GM04504 (cell line): ENCODE measurements at regions not wholly inside any gene's neighbourhood (a gene's known extent, or its start where the extent isn't known, plus 50 kb on each side); places are given as distances from the start of the nearest gene placed in this dataset.
A peak's percentile ranks its signal among the peaks of the same experiment; 100 is the strongest.
"Not testable (repeated sequence)": the region's sequence is repeated elsewhere in the genome, so short reads cannot be mapped to it uniquely, and the experiment has no call there.

ENCODE experiments used
- DNase-seq: peaks from one replicate; pipeline ENCODE4 v3.0.0-alpha.2; 2012; ENCODE audit warnings: low read depth

GRCh38 chr1:30660241-30660640 is 63.1 kb downstream of the MATN1 start:
- no peak for DNase-seq

DNA sequence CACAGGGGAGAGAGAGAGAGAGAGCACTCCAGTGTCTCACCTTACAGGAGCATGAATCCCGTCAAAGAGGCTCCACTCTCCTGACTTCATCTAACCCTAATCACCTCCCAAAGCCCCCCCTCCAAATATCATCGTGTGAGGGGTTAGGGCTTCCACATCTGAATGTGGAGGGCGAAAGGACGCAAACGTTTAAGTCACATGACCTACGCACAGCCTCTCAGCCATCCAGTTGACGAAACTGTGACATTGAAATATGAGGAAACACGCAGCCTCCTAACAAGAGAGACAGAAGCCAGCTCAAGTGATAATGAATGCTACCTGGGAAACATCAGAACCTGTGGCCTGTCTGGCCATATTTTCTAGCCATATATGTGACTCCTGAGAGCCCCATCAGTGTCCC is 63.7 kb downstream of the MATN1 start:
- no peak for DNase-seq

DNA sequence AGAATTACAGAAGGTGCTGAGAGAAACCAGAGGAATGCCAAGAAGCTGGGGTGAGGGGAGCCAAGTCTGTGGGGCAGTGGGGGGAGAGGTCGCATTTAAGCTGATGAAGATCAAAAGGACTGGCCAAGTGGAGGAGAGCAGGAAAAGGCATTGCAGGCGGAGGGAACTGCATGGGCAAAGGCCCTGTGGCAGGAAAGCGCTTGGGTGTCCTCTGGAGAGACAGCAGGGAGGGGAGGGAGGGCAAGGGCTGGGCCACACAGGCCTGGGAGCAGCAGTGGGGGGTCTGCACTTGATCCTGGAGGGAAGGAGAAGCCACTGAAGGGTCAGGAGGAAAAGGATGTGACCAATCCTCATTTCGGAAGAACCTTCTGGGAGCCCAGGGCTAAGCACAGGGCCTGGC is 65.0 kb downstream of the MATN1 start:
- DNase-seq: not testable (repeated sequence)

- no peak for DNase-seq
Observed at GRCh38 chr1:30658014-30658336, 65.4 kb downstream of the MATN1 start.

GRCh38 chr1:30657131-30658013 is 66.0 kb downstream of the MATN1 start:
- no peak for DNase-seq

DNA sequence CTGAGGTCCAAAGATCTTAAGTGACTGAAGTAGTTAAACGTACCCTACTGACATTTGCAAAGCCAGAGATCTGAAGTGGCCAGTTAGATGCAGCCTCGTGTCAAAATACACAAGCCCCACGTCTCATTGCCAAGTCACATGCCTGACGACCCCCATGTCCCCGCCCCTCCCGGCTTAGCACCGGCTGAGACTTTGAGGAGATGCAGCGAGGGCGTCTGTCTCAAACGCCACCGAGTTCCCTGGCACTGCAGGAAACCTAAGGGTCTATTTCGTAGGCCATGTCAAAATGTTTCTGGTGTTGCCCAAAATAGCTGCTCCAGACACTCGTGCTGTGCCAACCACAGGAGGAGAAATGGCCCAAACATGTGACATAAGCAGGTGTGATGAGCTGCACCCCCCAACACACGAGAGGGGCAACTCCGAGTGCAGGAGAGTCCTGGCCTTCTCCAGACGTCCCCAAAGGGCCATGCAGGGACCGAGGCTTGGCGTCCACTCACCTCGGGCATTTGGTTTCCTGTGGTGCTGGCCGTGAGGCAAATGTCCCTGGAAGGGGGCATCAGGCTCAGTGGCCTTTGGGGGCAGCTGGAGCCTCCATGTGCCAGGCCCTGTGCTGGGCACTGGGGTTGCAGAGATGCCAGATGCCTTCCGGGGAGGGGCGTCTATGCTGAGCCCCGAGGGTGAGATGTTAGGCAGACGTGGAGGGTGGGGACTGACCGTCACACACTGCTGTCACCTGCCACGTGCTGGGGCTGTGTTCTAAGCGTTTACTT is 67.0 kb downstream of the MATN1 start:
- DNase-seq: no peak

GRCh38 chr1:30655672-30656071 is 67.7 kb downstream of the MATN1 start:
- DNase-seq: no peak

DNA sequence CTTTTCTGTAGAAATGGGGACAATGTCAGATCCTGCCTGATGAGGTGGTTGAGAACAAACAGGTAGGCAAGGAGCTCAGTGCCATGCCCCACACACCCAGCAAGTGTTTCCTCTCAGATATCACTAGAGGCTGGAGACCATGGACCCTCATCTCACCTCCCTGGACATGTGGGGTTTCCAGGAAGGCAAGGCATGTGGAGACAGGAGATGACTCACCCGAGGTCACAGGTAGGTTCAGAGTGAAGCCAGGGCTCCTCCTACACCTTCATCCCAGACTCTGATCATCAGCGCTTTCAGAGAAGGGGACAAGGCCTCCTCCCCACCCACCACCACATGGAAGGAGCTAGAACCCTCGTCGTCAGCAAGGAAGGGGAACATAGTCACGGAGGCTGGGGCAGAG is 69.2 kb downstream of the MATN1 start:
- no peak for DNase-seq

- DNase-seq: no peak
Observed at GRCh38 chr1:30652152-30652841, 71.1 kb downstream of the MATN1 start.

GRCh38 chr1:30651395-30651794 is 72.0 kb downstream of the MATN1 start:
- DNase-seq: not testable (repeated sequence)

DNA sequence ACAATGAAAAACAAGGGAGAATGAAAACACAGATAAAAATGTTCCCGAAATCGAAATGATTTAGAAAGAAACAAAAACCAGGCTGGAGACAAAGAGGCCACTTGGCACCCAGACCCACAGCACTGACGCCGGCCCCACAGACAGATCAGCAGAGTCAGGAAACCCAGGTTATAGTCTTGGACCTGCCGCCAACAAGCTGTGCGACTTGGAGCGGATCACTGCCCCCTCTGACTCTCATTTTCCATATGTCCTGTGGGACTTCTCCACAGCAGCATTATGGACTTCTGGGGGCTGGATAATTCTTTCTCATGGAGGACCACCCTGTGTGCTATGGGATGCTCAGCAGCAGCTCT is 72.4 kb downstream of the MATN1 start:
- no peak for DNase-seq

- DNase-seq: no peak
Observed at GRCh38 chr1:30650038-30650967, 73.1 kb downstream of the MATN1 start.

GRCh38 chr1:30649321-30649991 is 73.9 kb downstream of the MATN1 start:
- DNase-seq: no peak

- DNase-seq: no peak
Observed at GRCh38 chr1:30648408-30649000, 74.9 kb downstream of the MATN1 start.

- peak; percentile 32 for DNase-seq
Observed at GRCh38 chr1:30645807-30646206, 77.6 kb downstream of the MATN1 start.

- DNase-seq: no peak
Observed at GRCh38 chr1:30642391-30643120, 80.8 kb downstream of the MATN1 start.

DNA sequence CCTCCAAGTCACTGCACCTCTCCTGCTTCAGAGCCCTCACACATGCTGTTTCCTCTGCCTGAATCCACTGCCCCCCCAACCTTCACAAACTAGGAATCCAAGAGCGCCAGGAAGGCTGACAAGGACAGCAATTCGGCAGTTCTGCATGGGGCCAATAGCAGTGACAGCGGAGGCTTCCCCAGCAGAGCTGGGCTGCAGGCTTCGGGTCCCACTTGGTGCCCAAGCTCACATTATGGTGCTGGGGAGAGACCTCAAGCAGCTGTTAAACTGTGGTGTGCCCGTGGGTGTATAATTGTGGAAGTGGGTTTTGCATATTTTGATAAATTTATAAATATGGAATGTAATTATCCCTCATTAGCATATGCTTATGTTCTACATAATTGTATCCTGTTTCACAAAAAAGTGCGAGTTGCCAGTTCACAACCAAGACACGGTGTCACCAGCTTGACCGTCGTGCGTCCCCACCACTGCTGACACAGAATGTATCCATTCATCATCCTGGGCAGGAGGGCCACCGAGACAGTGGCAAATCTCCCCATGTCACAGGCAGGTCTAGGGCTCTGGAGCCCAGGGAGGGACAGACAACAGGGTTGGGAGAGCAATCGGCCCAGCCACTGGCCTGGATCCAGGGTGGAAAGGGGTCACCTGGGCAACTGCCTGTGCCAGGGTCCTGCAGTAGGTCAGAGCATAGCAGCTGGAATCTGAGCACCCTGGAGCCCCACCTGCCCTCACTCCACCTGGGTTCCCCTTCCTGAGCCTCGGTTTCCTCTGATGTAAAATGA is 81.6 kb downstream of the MATN1 start:
- DNase-seq: no peak

- DNase-seq: no peak
Observed at GRCh38 chr1:30639881-30640452, 83.4 kb downstream of the MATN1 start.

DNA sequence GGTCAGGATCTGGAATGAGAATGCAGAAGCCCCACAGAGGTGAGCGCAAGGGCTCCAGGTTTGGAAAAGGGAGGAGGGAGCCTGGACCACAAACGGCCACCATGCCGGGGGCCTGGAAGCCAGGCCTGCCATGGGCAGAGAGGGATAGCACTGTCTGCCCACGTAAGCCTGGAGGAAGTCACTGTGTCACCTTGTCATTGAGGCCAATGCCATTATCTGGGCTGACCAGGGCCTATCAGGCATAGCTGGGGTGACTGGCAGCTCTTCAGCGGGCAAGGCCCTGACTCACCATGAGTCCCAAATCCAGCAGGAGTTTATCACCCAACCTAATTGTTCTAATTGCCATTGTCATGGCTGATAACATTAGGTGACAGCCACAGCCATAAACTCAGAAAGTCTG is 84.6 kb downstream of the MATN1 start:
- DNase-seq: no peak
